HCT116 (cell line): ENCODE measurements at regions not wholly inside any gene's neighbourhood (a gene's known extent, or its start where the extent isn't known, plus 50 kb on each side); places are given as distances from the start of the nearest gene placed in this dataset.

Source experiments
- ATAC-seq: fragments of 200-7000 bp; cut with Tn5 transposase; 2 replicates; pipeline ENCODE4 v1.9.1; 2020; ENCODE audit warnings: mild to moderate bottlenecking, moderate library complexity
- BruUV-seq: library from RNA; stranded (reverse); fragments of 400-500 nt; replicated peaks from 2 replicates; lab custom pipeline; 2021; lab: Mats Ljungman, UMichigan
- CTCF ChIA-PET: fragments of 300-600 bp; sonication (Branson Sonifier 250); formaldehyde crosslinking; loops from one replicate; lab custom pipeline; 2021; ENCODE audit warnings: antibody characterized with exemption; lab: Charles Lee
- POLR2A ChIA-PET: fragments of 300-600, 350-600 bp; sonication (Branson Sonifier 250); formaldehyde crosslinking; loops from one replicate; lab custom pipeline; 2021; ENCODE audit warnings: antibody characterized with exemption; lab: Charles Lee
- RAD21 ChIA-PET, 2 experiments: fragments of 300-600 bp; sonication (Branson Sonifier 250); formaldehyde crosslinking; loops; one replicate each; lab custom pipeline; 2023; ENCODE audit warnings: low total read pairs in 2 of 2; ENCODE audit not compliant: uncharacterized antibody in 2 of 2, unreplicated experiment in 2 of 2, low non-redundant PET in 1 of 2; lab: Charles Lee
- DNase-seq: peaks from one replicate; pipeline ENCODE4 v3.0.0-alpha.2; 2010; ENCODE audit warnings: low read depth, low spot score
- H2AFZ ChIP-seq: fragments of 200-600 bp; shearing (Covaris generic), sonication (generic); 2 replicates; pipeline ENCODE4 v1.6.1; 2017; ENCODE audit warnings: low read depth, mixed run types, mixed read lengths, antibody characterized with exemption, low read length; ENCODE audit not compliant: poor library complexity, severe bottlenecking
- H3K27ac ChIP-seq: 2 replicates; pipeline ENCODE4 v1.5.1; 2012; ENCODE audit warnings: low read depth, low read length
- H3K27me3 ChIP-seq: fragments of 200-600 bp; sonication (generic); 2 replicates; pipeline ENCODE4 v1.6.1; 2016; ENCODE audit warnings: mixed run types, low read length, mixed read lengths; ENCODE audit not compliant: insufficient read depth
- H3K36me3 ChIP-seq, 2 experiments: fragments of 200-500 bp in 1 of 2; fragments of 200-600 bp in 1 of 2; sonication (Bioruptor generic) in 1 of 2; sonication (generic) in 1 of 2; 2 replicates each; pipeline versions ENCODE4 v1.5.1 to v1.6.1; 2014 to 2016; ENCODE audit warnings: low read length in 2 of 2, inconsistent platforms in 1 of 2, mixed read lengths in 1 of 2, mixed run types in 1 of 2; ENCODE audit not compliant: insufficient read depth in 2 of 2, control insufficient read depth in 1 of 2
- H3K4me1 ChIP-seq, 2 experiments: fragments of 200-600 bp in 1 of 2; sonication (generic) in 1 of 2; 2 replicates each; pipeline versions ENCODE4 v1.5.1 to v1.6.1; 2012 to 2017; ENCODE audit warnings: low read length in 2 of 2, inconsistent platforms in 1 of 2, mild to moderate bottlenecking in 1 of 2, mixed read lengths in 1 of 2, mixed run types in 1 of 2, moderate library complexity in 1 of 2; ENCODE audit not compliant: insufficient read depth in 2 of 2, control insufficient read depth in 1 of 2
- H3K4me2 ChIP-seq: fragments of 200-600 bp; sonication (generic); 2 replicates; pipeline ENCODE4 v1.6.1; 2017; ENCODE audit warnings: mixed run types, low read length, mixed read lengths
- H3K4me3 ChIP-seq, 2 experiments: fragments of 200-600 bp in 1 of 2; sonication (generic) in 1 of 2; replicated peaks in 1 of 2; 2 replicates each; pipeline ENCODE4 v1.5.1; 2011 to 2016; ENCODE audit warnings: low read length in 2 of 2, control low read depth in 1 of 2, low read depth in 1 of 2, mild to moderate bottlenecking in 1 of 2, mixed read lengths in 1 of 2, mixed run types in 1 of 2
- H3K79me2 ChIP-seq: fragments of 200-600 bp; sonication (generic); 2 replicates; pipeline ENCODE4 v1.6.1; 2017; ENCODE audit warnings: mild to moderate bottlenecking, mixed run types, low read length, moderate library complexity, mixed read lengths; ENCODE audit not compliant: insufficient read depth
- H3K9ac ChIP-seq: fragments of 200-600 bp; sonication (generic); 2 replicates; pipeline ENCODE4 v1.6.1; 2016; ENCODE audit warnings: low read length, mixed read lengths
- H3K9me2 ChIP-seq: fragments of 200-600 bp; sonication (generic), shearing (Covaris generic); 2 replicates; pipeline ENCODE4 v1.6.1; 2017; ENCODE audit warnings: mixed run types, mild to moderate bottlenecking, moderate library complexity; ENCODE audit not compliant: insufficient read depth
- H3K9me3 ChIP-seq, 2 experiments: fragments of 200-500 bp in 1 of 2; fragments of 200-600 bp in 1 of 2; sonication (Bioruptor generic) in 1 of 2; sonication (generic) in 1 of 2; 2 replicates each; pipeline ENCODE4 v1.6.1; 2014 to 2017; ENCODE audit warnings: low read length in 2 of 2, mixed read lengths in 2 of 2, inconsistent platforms in 1 of 2, low read depth in 1 of 2, mild to moderate bottlenecking in 1 of 2, mixed run types in 1 of 2, moderate library complexity in 1 of 2; ENCODE audit not compliant: control insufficient read depth in 1 of 2, insufficient read depth in 1 of 2
- H4K20me1 ChIP-seq: fragments of 200-600 bp; sonication (generic), shearing (Covaris generic); 2 replicates; pipeline ENCODE4 v1.6.1; 2017; ENCODE audit warnings: mixed run types, mild to moderate bottlenecking, moderate library complexity; ENCODE audit not compliant: insufficient read depth
- CEBPB ChIP-seq: IDR thresholded peaks from 2 replicates; pipeline ENCODE4 v1.6.1; 2012; ENCODE audit warnings: low read depth
- EGR1 ChIP-seq: IDR thresholded peaks from 2 replicates; pipeline ENCODE4 v1.6.1; 2012; ENCODE audit warnings: low read depth
- EZH2 ChIP-seq: fragments of 200-600 bp; sonication (generic); IDR thresholded peaks from 2 replicates; pipeline ENCODE4 v1.6.1; 2017; ENCODE audit warnings: antibody characterized with exemption, mixed run types
- EZH2phosphoT487 ChIP-seq: fragments of 200-600 bp; IDR thresholded peaks from 2 replicates; pipeline ENCODE4 v1.6.1; 2018; ENCODE audit warnings: antibody characterized with exemption, borderline replicate concordance
- FOSL1 ChIP-seq: IDR thresholded peaks from 2 replicates; pipeline ENCODE4 v1.6.1; 2012; ENCODE audit warnings: low read depth
- JUND ChIP-seq: IDR thresholded peaks from 2 replicates; pipeline ENCODE4 v1.6.1; 2012
- POLR2A ChIP-seq: IDR thresholded peaks from 2 replicates; pipeline ENCODE4 v1.7.0; 2011; ENCODE audit warnings: borderline replicate concordance; ENCODE audit not compliant: insufficient read depth, insufficient read length; ENCODE audit errors: extremely low read depth
- RAD21 ChIP-seq: IDR thresholded peaks from 2 replicates; pipeline ENCODE4 v1.6.1; 2012; ENCODE audit warnings: low read depth, mild to moderate bottlenecking
- SRF ChIP-seq: IDR thresholded peaks from 2 replicates; pipeline ENCODE4 v1.6.1; 2012; ENCODE audit warnings: low read depth
- YY1 ChIP-seq: IDR thresholded peaks from 2 replicates; pipeline ENCODE4 v1.6.1; 2011; ENCODE audit warnings: low read length, low read depth, moderate library complexity, mild to moderate bottlenecking; ENCODE audit not compliant: insufficient replicate concordance; ENCODE audit errors: extremely low read depth
- ZNF274 ChIP-seq: fragments of 200-500 bp; sonication (Bioruptor generic); IDR thresholded peaks from 2 replicates; pipeline ENCODE4 v1.6.1; 2014; ENCODE audit warnings: mild to moderate bottlenecking, low read depth, low read length, inconsistent platforms
- intact Hi-C: fragments of 100-400 bp; cut with micrococcal nuclease; formaldehyde crosslinking; loops from 2 replicates; pipeline ENCODE4 v1.10.0; 2022
- TF ChIP-seq, protein P1 (sequence below): IDR thresholded peaks from 2 replicates; pipeline ENCODE4 v1.6.1; 2012
- TF ChIP-seq, protein P2 (sequence below): IDR thresholded peaks from 2 replicates; pipeline ENCODE4 v1.6.1; 2011; ENCODE audit warnings: mild to moderate bottlenecking, low read length, moderate library complexity; ENCODE audit not compliant: insufficient replicate concordance; ENCODE audit errors: extremely low read depth
- TF ChIP-seq, protein P3 (sequence below): IDR thresholded peaks from 2 replicates; pipeline ENCODE4 v1.6.1; 2012
- TF ChIP-seq, protein P4 (sequence below): IDR thresholded peaks from 2 replicates; pipeline ENCODE4 v1.6.1; 2012; ENCODE audit warnings: low read depth

DNA sequence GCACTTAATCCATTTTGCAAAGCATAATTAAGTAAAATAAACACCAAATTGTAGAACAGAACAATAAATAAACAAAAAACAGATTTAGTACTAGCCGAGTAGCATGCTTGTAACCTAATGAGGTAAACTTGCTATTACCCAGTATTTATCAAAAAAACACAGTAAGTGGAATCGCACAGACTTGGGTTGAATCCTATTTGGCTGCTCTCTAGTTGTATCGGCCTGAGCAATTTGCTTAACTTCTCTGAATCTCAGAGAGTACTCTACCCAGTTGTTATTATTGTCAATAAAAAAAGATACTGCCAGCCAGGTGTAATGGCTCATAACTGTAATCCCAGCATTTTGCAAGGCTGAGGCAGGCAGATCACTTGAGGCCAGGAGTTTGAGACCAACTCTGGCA lies 664.3 kb downstream of the ADGRL2 start:
- Histone ChIP-seq H3K9me2 (no peaks in the 10 kb centered on the region), H2AFZ (no peak overlapping the region), H3K4me3 (no peak overlapping the region), H3K4me1 (no peaks in the 10 kb centered on the region)
- ATAC-seq (no peak), DNase-seq (no peak)
- TF ChIP-seq EZH2phosphoT487 = no peak
- no peak for TF ChIP-seq CEBPB
- TF ChIP-seq, protein P1, sequence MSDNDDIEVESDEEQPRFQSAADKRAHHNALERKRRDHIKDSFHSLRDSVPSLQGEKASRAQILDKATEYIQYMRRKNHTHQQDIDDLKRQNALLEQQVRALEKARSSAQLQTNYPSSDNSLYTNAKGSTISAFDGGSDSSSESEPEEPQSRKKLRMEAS = no peak
- TF ChIP-seq JUND = no peak
- TF ChIP-seq EGR1 = no peak
- TF ChIP-seq YY1 = no peak
- TF ChIP-seq, protein P2, sequence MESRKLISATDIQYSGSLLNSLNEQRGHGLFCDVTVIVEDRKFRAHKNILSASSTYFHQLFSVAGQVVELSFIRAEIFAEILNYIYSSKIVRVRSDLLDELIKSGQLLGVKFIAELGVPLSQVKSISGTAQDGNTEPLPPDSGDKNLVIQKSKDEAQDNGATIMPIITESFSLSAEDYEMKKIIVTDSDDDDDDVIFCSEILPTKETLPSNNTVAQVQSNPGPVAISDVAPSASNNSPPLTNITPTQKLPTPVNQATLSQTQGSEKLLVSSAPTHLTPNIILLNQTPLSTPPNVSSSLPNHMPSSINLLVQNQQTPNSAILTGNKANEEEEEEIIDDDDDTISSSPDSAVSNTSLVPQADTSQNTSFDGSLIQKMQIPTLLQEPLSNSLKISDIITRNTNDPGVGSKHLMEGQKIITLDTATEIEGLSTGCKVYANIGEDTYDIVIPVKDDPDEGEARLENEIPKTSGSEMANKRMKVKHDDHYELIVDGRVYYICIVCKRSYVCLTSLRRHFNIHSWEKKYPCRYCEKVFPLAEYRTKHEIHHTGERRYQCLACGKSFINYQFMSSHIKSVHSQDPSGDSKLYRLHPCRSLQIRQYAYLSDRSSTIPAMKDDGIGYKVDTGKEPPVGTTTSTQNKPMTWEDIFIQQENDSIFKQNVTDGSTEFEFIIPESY = no peak
- TF ChIP-seq, protein P3, sequence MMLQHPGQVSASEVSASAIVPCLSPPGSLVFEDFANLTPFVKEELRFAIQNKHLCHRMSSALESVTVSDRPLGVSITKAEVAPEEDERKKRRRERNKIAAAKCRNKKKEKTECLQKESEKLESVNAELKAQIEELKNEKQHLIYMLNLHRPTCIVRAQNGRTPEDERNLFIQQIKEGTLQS = no peak
- no peak for TF ChIP-seq POLR2A
- TF ChIP-seq RAD21 = no peak
- no peak for TF ChIP-seq EZH2
- no peak for TF ChIP-seq ZNF274
- no peak for TF ChIP-seq FOSL1
- TF ChIP-seq, protein P4, sequence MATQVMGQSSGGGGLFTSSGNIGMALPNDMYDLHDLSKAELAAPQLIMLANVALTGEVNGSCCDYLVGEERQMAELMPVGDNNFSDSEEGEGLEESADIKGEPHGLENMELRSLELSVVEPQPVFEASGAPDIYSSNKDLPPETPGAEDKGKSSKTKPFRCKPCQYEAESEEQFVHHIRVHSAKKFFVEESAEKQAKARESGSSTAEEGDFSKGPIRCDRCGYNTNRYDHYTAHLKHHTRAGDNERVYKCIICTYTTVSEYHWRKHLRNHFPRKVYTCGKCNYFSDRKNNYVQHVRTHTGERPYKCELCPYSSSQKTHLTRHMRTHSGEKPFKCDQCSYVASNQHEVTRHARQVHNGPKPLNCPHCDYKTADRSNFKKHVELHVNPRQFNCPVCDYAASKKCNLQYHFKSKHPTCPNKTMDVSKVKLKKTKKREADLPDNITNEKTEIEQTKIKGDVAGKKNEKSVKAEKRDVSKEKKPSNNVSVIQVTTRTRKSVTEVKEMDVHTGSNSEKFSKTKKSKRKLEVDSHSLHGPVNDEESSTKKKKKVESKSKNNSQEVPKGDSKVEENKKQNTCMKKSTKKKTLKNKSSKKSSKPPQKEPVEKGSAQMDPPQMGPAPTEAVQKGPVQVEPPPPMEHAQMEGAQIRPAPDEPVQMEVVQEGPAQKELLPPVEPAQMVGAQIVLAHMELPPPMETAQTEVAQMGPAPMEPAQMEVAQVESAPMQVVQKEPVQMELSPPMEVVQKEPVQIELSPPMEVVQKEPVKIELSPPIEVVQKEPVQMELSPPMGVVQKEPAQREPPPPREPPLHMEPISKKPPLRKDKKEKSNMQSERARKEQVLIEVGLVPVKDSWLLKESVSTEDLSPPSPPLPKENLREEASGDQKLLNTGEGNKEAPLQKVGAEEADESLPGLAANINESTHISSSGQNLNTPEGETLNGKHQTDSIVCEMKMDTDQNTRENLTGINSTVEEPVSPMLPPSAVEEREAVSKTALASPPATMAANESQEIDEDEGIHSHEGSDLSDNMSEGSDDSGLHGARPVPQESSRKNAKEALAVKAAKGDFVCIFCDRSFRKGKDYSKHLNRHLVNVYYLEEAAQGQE = no peak
- TF ChIP-seq SRF = no peak
- TF ChIP-seq, all 23 proteins: peak for 0
- peaks cover 0 to 6% of the 10 kb centered on the region in 2 experiments; a peak in 1 of 4 replicates for H3K9me3 ChIP-seq
- H4K20me1 ChIP-seq = no peaks in the 10 kb centered on the region
- no peaks in the 10 kb centered on the region for H3K36me3 ChIP-seq
- BruUV-seq = no TSS peak
- POLR2A ChIA-PET = no interaction called here
- no peak overlapping the region for H3K4me2 ChIP-seq
- H3K9ac ChIP-seq = no peak overlapping the region
- H3K79me2 ChIP-seq = no peaks in the 10 kb centered on the region
- H3K27ac ChIP-seq = no peak overlapping the region
- intact Hi-C loops = no loop called here
- CTCF ChIA-PET = no interaction called here
- no peaks in the 10 kb centered on the region for H3K27me3 ChIP-seq
- RAD21 ChIA-PET = no interaction called here
